ENCODE measurements at regions not wholly inside any gene's neighbourhood (a gene's known extent, or its start where the extent isn't known, plus 50 kb on each side); places are given as distances from the start of the nearest gene placed in this dataset.

DNA sequence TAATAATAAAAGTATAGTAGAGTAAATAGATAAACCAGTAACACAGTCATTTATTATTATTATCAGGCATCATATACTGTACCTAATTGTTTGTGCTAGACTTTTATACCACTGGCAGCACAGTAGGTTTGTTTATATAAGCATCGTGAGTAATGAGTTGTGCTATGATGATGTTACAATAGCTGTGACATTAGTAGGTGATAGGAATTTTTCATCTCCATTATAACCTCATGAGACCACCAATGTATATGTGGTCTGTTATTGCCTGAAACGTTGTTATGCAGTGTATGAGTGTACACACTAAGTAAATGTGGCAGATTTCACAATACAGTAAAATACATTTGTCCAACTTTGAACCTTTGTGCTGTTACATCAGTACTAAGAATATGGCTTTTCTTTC lies 72.7 kb upstream of the SPATA31D4 start:
- TF ChIP-seq CTCF (conservative IDR thresholded peaks at IDR 0.05 in 1 of 2, IDR thresholded peaks at IDR 0.05 in 1 of 2; ENCODE audit: extremely low read depth in 1 of 2, insufficient read depth in 1 of 2, low read depth in 1 of 2, low read length in 2 of 2) = no peak
- no peak for TF ChIP-seq EZH2 (IDR thresholded peaks at IDR 0.05; ENCODE audit: borderline replicate concordance, low read length)

Data from mammary epithelial cell (primary cell).